ENCODE measurements at regions not wholly inside any gene's neighbourhood (a gene's known extent, or its start where the extent isn't known, plus 50 kb on each side); places are given as distances from the start of the nearest gene placed in this dataset.

DNA sequence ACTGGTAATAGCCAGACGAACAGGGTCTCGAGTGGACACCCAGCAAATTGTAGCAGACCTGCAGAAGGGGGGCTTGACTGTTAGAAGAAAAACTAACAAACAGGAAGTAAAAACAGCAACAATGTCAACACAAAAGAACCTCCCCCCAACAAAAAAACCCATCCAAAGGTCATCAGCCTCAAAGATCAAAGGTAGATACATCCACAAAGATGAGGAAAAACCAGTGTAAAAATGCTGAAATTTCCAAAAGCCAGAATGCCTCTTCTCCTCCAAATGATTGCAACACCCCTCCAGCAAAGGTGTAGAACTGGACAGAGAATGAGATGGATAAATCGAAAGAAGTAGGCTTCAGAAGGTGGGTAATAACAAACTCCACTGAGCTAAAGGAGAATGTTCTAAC is 313.0 kb upstream of the TEX13C start:
- DNase-seq = no peak

DNA sequence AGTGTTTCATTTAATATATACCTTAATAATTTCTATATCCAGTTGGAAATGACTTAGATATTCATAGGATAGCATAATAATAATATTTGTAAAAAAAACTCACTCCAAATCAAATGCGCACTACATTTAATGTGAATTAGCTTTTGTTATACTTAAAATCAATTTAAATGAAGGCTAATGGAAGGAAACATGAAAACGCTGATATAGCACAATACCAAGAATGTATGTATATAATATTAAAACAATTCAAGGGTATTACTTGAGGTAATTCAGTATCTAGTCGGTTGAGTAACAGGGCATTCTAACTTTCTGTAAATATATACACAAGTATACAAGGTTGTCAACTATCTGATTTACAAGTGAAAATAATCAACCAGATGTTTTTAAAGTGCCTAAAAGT is 307.1 kb upstream of the TEX13C start:
- no peak for DNase-seq

- DNase-seq = no peak
Measured at GRCh38 chrX:125029131-125029530, 290.5 kb upstream of the TEX13C start.

Data from T-helper 9 cell (primary cell).